Progenitor cell of endocrine pancreas (in vitro differentiated cells): ENCODE measurements at regions not wholly inside any gene's neighbourhood (a gene's known extent, or its start where the extent isn't known, plus 50 kb on each side); places are given as distances from the start of the nearest gene placed in this dataset.

Source experiments
- DNase-seq: peaks from one replicate; pipeline ENCODE4 v3.0.0; 2021; ENCODE audit warnings: low spot score; ENCODE audit not compliant: unreplicated experiment
- H3K27ac Mint-ChIP-seq: 2 replicates; pipeline ENCODE4 v1.8.0; 2021; ENCODE audit warnings: mild to moderate bottlenecking, moderate library complexity, mixed read lengths
- H3K27me3 Mint-ChIP-seq: 2 replicates; pipeline ENCODE4 v1.8.0; 2021; ENCODE audit warnings: mixed read lengths
- H3K36me3 Mint-ChIP-seq: 2 replicates; pipeline ENCODE4 v1.8.0; 2022; ENCODE audit warnings: mixed read lengths; ENCODE audit not compliant: insufficient read depth
- H3K4me1 Mint-ChIP-seq: 2 replicates; pipeline ENCODE4 v1.8.0; 2021; ENCODE audit warnings: low read depth, mixed read lengths
- H3K4me3 Mint-ChIP-seq: 2 replicates; pipeline ENCODE4 v1.8.0; 2021; ENCODE audit warnings: low read depth, mild to moderate bottlenecking, moderate library complexity, mixed read lengths
- H3K9me3 Mint-ChIP-seq: 2 replicates; pipeline ENCODE4 v1.8.0; 2021; ENCODE audit warnings: low read depth, mixed read lengths
- CTCF ChIP-seq: fragments of 200-600 bp; sonication (generic); IDR thresholded peaks from one replicate; pipeline ENCODE4 v1.5.0; 2021; ENCODE audit warnings: antibody characterized with exemption, mild to moderate bottlenecking; ENCODE audit not compliant: unreplicated experiment

GRCh38 chr15:62506217-62506805 lies 341.2 kb upstream of the C2CD4B start:
- no peak overlapping the region for H3K4me3 Mint-ChIP-seq
- H3K27ac Mint-ChIP-seq = peak overlapping the region; percentile 75
- H3K9me3 Mint-ChIP-seq = no peaks in the 10 kb centered on the region
- TF ChIP-seq CTCF = no peak
- H3K27me3 Mint-ChIP-seq = no peaks in the 10 kb centered on the region
- peaks cover 39% of the 10 kb centered on the region for H3K4me1 Mint-ChIP-seq
- DNase-seq = no peak
- H3K36me3 Mint-ChIP-seq = no peaks in the 10 kb centered on the region

GRCh38 chr15:62509395-62509958 lies 344.4 kb upstream of the C2CD4B start:
- DNase-seq = no peak
- no peaks in the 10 kb centered on the region for H3K9me3 Mint-ChIP-seq
- no peaks in the 10 kb centered on the region for H3K36me3 Mint-ChIP-seq
- H3K27me3 Mint-ChIP-seq = no peaks in the 10 kb centered on the region
- TF ChIP-seq CTCF = no peak
- peaks cover 46% of the 10 kb centered on the region for H3K4me1 Mint-ChIP-seq
- H3K27ac Mint-ChIP-seq = no peak overlapping the region
- no peak overlapping the region for H3K4me3 Mint-ChIP-seq

- no peak for DNase-seq
- H3K4me1 Mint-ChIP-seq = peaks cover 39% of the 10 kb centered on the region
- no peak overlapping the region for H3K27ac Mint-ChIP-seq
- no peaks in the 10 kb centered on the region for H3K27me3 Mint-ChIP-seq
- H3K36me3 Mint-ChIP-seq = no peaks in the 10 kb centered on the region
- no peaks in the 10 kb centered on the region for H3K9me3 Mint-ChIP-seq
- TF ChIP-seq CTCF = no peak
- H3K4me3 Mint-ChIP-seq = no peak overlapping the region
These were observed 345.7 kb upstream of the C2CD4B start for GRCh38 chr15:62510791-62511190.

- DNase-seq = no peak
- Mint-ChIP-seq H3K4me1 (peaks cover 26% of the 10 kb centered on the region), H3K27me3 (no peaks in the 10 kb centered on the region), H3K4me3 (no peak overlapping the region), H3K36me3 (no peaks in the 10 kb centered on the region), H3K9me3 (no peaks in the 10 kb centered on the region), H3K27ac (peak overlapping the region; percentile 69)
- no peak for TF ChIP-seq CTCF
These were observed 347.8 kb upstream of the C2CD4B start for GRCh38 chr15:62512904-62513303.

- H3K36me3 Mint-ChIP-seq = no peaks in the 10 kb centered on the region
- no peaks in the 10 kb centered on the region for H3K27me3 Mint-ChIP-seq
- no peak for DNase-seq
- no peaks in the 10 kb centered on the region for H3K9me3 Mint-ChIP-seq
- no peak for TF ChIP-seq CTCF
- H3K4me1 Mint-ChIP-seq = peaks cover 26% of the 10 kb centered on the region
- H3K4me3 Mint-ChIP-seq = no peak overlapping the region
- H3K27ac Mint-ChIP-seq = no peak overlapping the region
These were observed 348.8 kb upstream of the C2CD4B start for GRCh38 chr15:62513893-62514292.
